H1 (cell line): ENCODE measurements at regions not wholly inside any gene's neighbourhood (a gene's known extent, or its start where the extent isn't known, plus 50 kb on each side); places are given as distances from the start of the nearest gene placed in this dataset.

Experiments
- CHD2 ChIP-seq: IDR thresholded peaks from 2 replicates; pipeline ENCODE4 v1.6.1; 2012; ENCODE audit warnings: low read length, improper control_type of control experiment
- CREB1 ChIP-seq: IDR thresholded peaks from 2 replicates; pipeline ENCODE4 v1.6.1; 2012; ENCODE audit warnings: inconsistent platforms
- CTCF ChIP-seq, 3 experiments: IDR thresholded peaks; 1 replicate in 2 of 3; 2 replicates in 1 of 3; pipeline versions ENCODE4 v1.5.1 to v1.6.1; 2011; ENCODE audit warnings: low read length in 3 of 3, mild to moderate bottlenecking in 3 of 3, inconsistent platforms in 2 of 3, low read depth in 1 of 3, moderate library complexity in 1 of 3; ENCODE audit not compliant: insufficient read depth in 1 of 3; ENCODE audit errors: control extremely low read depth in 1 of 3
- EP300 ChIP-seq, 2 experiments: IDR thresholded peaks; 1 replicate in 1 of 2; 2 replicates in 1 of 2; pipeline ENCODE4 v1.6.1; 2011 to 2012; ENCODE audit warnings: low read depth in 2 of 2, low read length in 2 of 2, mild to moderate bottlenecking in 2 of 2, borderline replicate concordance in 1 of 2, inconsistent platforms in 1 of 2, moderate library complexity in 1 of 2
- EZH2 ChIP-seq: fragments of 200-600 bp; sonication (generic); IDR thresholded peaks from 2 replicates; pipeline ENCODE4 v1.7.1; 2012; ENCODE audit warnings: low read depth, mild to moderate bottlenecking, moderate library complexity, low read length, inconsistent platforms; ENCODE audit not compliant: severe bottlenecking
- FOSL1 ChIP-seq: IDR thresholded peaks from 2 replicates; pipeline ENCODE4 v1.6.1; 2011; ENCODE audit warnings: mild to moderate bottlenecking, low read depth, low read length, moderate library complexity; ENCODE audit not compliant: insufficient read depth
- GABPA ChIP-seq: IDR thresholded peaks from 2 replicates; pipeline ENCODE4 v1.6.1; 2011; ENCODE audit warnings: mild to moderate bottlenecking, low read length, moderate library complexity, borderline replicate concordance; ENCODE audit not compliant: insufficient read depth
- TCF12 ChIP-seq: IDR thresholded peaks from 2 replicates; pipeline ENCODE4 v1.6.1; 2011; ENCODE audit warnings: low read depth, mild to moderate bottlenecking, low read length
- YY1 ChIP-seq: IDR thresholded peaks from 2 replicates; pipeline ENCODE4 v1.6.1; 2011; ENCODE audit warnings: low read depth, mild to moderate bottlenecking, low read length

DNA sequence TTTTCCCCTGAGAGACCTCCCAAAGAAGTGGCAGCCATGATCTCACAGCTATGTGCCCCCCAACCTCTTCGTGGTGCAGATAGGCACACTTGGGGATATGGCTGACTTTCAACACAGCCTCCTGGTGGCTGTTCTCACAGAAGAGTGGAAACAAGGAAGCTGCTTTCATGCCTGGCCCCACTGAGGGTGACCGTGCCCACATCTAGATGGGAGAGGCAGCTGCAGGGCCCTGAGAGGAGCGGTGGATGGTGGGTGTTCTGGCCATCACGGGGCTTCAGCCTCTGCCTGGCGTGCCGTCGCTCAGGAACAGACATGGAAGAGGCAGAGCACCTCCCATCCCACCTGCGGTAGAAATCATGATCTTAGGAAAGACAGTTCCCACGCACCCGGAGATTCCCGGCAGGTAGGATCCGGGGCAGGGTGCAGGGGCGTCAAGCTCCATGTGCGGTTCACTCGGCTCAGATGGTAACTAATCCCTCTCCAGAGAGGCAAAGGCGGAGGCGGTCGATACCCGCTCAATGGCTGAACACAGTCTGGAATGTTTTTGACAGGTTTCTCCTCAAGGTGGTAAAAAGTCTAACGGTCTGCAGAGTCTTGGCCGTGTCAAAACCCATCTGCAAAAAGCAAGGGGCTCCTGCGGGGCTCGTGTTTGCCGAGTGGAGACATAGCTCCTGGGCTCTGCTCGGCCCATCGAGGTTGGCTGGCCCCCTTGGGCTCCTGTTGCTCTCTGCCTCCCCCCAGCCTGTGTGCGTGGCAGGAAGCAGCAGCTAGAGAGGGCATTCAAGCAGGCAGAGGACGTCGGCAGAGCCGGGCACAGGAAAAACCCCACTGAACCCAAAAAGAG is 225.2 kb upstream of the RTL1 start:
- TF ChIP-seq TCF12: no peak
- TF ChIP-seq CTCF (IDR thresholded peaks at IDR 0.05; ENCODE audit: control extremely low read depth in 1 of 3, insufficient read depth in 1 of 3, low read depth in 1 of 3, low read length in 3 of 3): no peak
- no peak for TF ChIP-seq CHD2
- no peak for TF ChIP-seq FOSL1
- no peak for TF ChIP-seq CREB1
- TF ChIP-seq GABPA: no peak
- no peak for TF ChIP-seq EZH2
- TF ChIP-seq YY1: no peak
- no peak for TF ChIP-seq EP300 (IDR thresholded peaks at IDR 0.05; ENCODE audit: borderline replicate concordance in 1 of 2, low read depth in 2 of 2, low read length in 2 of 2)
